H9 (cell line): ENCODE measurements at regions not wholly inside any gene's neighbourhood (a gene's known extent, or its start where the extent isn't known, plus 50 kb on each side); places are given as distances from the start of the nearest gene placed in this dataset.

ENCODE experiments used
- DNase-seq: peaks from one replicate; pipeline ENCODE4 v3.0.0-alpha.2; 2017
- H2AFZ ChIP-seq: one replicate; pipeline ENCODE4 v1.6.1; 2013; ENCODE audit warnings: mild to moderate bottlenecking, low read length, control low read depth, moderate library complexity
- H2AK5ac ChIP-seq: 2 replicates; pipeline ENCODE4 v1.6.1; 2013; ENCODE audit warnings: low read length, control low read depth, mixed read lengths; ENCODE audit not compliant: insufficient read length
- H2BK120ac ChIP-seq: one replicate; pipeline ENCODE4 v1.6.1; 2013; ENCODE audit warnings: low read depth, mild to moderate bottlenecking, low read length, control low read depth, inconsistent platforms; ENCODE audit not compliant: poor library complexity, severe bottlenecking
- H2BK12ac ChIP-seq: 2 replicates; pipeline ENCODE4 v1.6.1; 2013; ENCODE audit warnings: low read length, control low read depth, mixed read lengths, low read depth; ENCODE audit not compliant: insufficient read length
- H2BK15ac ChIP-seq: 2 replicates; pipeline ENCODE4 v1.6.1; 2013; ENCODE audit warnings: low read depth, low read length, control low read depth
- H2BK20ac ChIP-seq: one replicate; pipeline ENCODE4 v1.6.1; 2013; ENCODE audit warnings: low read depth, mild to moderate bottlenecking, low read length, control low read depth, inconsistent platforms; ENCODE audit not compliant: poor library complexity, severe bottlenecking
- H2BK5ac ChIP-seq: 2 replicates; pipeline ENCODE4 v1.6.1; 2013; ENCODE audit warnings: low read length, control low read depth, mixed read lengths; ENCODE audit not compliant: insufficient read length
- H3K14ac ChIP-seq: 2 replicates; pipeline ENCODE4 v1.6.1; 2013; ENCODE audit warnings: low read length, control low read depth; ENCODE audit not compliant: insufficient read depth
- H3K18ac ChIP-seq: 2 replicates; pipeline ENCODE4 v1.6.1; 2013; ENCODE audit warnings: low read depth, mild to moderate bottlenecking, mixed read lengths, low read length, control low read depth; ENCODE audit not compliant: insufficient read length
- H3K23ac ChIP-seq: 2 replicates; pipeline ENCODE4 v1.6.1; 2013; ENCODE audit warnings: low read length, control low read depth, mixed read lengths, low read depth; ENCODE audit not compliant: insufficient read length
- H3K23me2 ChIP-seq: 2 replicates; pipeline ENCODE4 v1.6.1; 2013; ENCODE audit warnings: low read depth, mild to moderate bottlenecking, mixed read lengths, low read length, control low read depth; ENCODE audit not compliant: insufficient read length, poor library complexity, severe bottlenecking
- H3K27ac ChIP-seq: 2 replicates; pipeline ENCODE4 v1.5.1; 2013; ENCODE audit warnings: low read length, control low read depth, mixed read lengths, low read depth; ENCODE audit not compliant: insufficient read length
- H3K27me3 ChIP-seq: 2 replicates; pipeline ENCODE4 v1.6.1; 2013; ENCODE audit warnings: low read length, control low read depth, inconsistent platforms; ENCODE audit not compliant: insufficient read depth
- H3K4ac ChIP-seq: 2 replicates; pipeline ENCODE4 v1.6.1; 2013; ENCODE audit warnings: low read depth, mild to moderate bottlenecking, control low read depth, inconsistent platforms, low read length, moderate library complexity
- H3K4me1 ChIP-seq: 2 replicates; pipeline ENCODE4 v1.6.1; 2013; ENCODE audit warnings: low read length, control low read depth, inconsistent platforms; ENCODE audit not compliant: insufficient read depth
- H3K4me2 ChIP-seq: 2 replicates; pipeline ENCODE4 v1.6.1; 2013; ENCODE audit warnings: low read length, control low read depth, mixed read lengths; ENCODE audit not compliant: insufficient read length, insufficient read depth
- H3K56ac ChIP-seq: 2 replicates; pipeline ENCODE4 v1.6.1; 2013; ENCODE audit warnings: low read depth, mild to moderate bottlenecking, mixed read lengths, low read length, control low read depth; ENCODE audit not compliant: insufficient read length
- H3K79me1 ChIP-seq: 2 replicates; pipeline ENCODE4 v1.6.1; 2013; ENCODE audit warnings: low read depth, mild to moderate bottlenecking, moderate library complexity, low read length, control low read depth, inconsistent platforms; ENCODE audit not compliant: insufficient read depth, poor library complexity, severe bottlenecking
- H3K79me2 ChIP-seq: 2 replicates; pipeline ENCODE4 v1.6.1; 2013; ENCODE audit warnings: low read length, control low read depth, inconsistent platforms; ENCODE audit not compliant: insufficient read depth
- H3K9ac ChIP-seq: 2 replicates; pipeline ENCODE4 v1.6.1; 2013; ENCODE audit warnings: low read length, control low read depth, mixed read lengths; ENCODE audit not compliant: insufficient read length; ENCODE audit errors: extremely low read depth
- H3K9me3 ChIP-seq: one replicate; pipeline ENCODE4 v1.6.1; 2013; ENCODE audit warnings: low read depth, low read length, inconsistent platforms; ENCODE audit not compliant: control insufficient read depth
- H3T11ph ChIP-seq: one replicate; pipeline ENCODE4 v1.6.1; 2013; ENCODE audit warnings: mild to moderate bottlenecking, low read length, control low read depth, inconsistent platforms
- H4K20me1 ChIP-seq: one replicate; pipeline ENCODE4 v1.6.1; 2013; ENCODE audit not compliant: control insufficient read depth, insufficient read length, insufficient read depth
- H4K5ac ChIP-seq: 2 replicates; pipeline ENCODE4 v1.6.1; 2013; ENCODE audit warnings: low read depth, mild to moderate bottlenecking, mixed read lengths, low read length, control low read depth; ENCODE audit not compliant: insufficient read length
- H4K8ac ChIP-seq: replicated peaks from 2 replicates; pipeline ENCODE4 v1.6.1; 2013; ENCODE audit warnings: low read length, control low read depth, mixed read lengths, low read depth; ENCODE audit not compliant: insufficient read length
- H4K91ac ChIP-seq: 2 replicates; pipeline ENCODE4 v1.6.1; 2013; ENCODE audit warnings: low read depth, mild to moderate bottlenecking, moderate library complexity, mixed read lengths, low read length, control low read depth; ENCODE audit not compliant: insufficient read length
- H3K27ac Mint-ChIP-seq, 3 experiments: 2 replicates in 2 of 3; 3 replicates in 1 of 3; pipeline ENCODE4 v1.8.0; 2020 to 2021; ENCODE audit warnings: mixed read lengths in 3 of 3, mild to moderate bottlenecking in 1 of 3, moderate library complexity in 1 of 3
- H3K27me3 Mint-ChIP-seq: 2 replicates; pipeline ENCODE4 v1.8.0; 2021; ENCODE audit warnings: low read depth, mild to moderate bottlenecking, moderate library complexity, mixed read lengths
- H3K36me3 Mint-ChIP-seq, 3 experiments: 2 replicates in 2 of 3; 3 replicates in 1 of 3; pipeline ENCODE4 v1.8.0; 2020 to 2021; ENCODE audit warnings: low read depth in 3 of 3, mixed read lengths in 3 of 3; ENCODE audit not compliant: insufficient read depth in 1 of 3
- H3K4me1 Mint-ChIP-seq, 2 experiments: 2 replicates each; pipeline ENCODE4 v1.8.0; 2020; ENCODE audit warnings: mixed read lengths in 2 of 2
- H3K4me3 Mint-ChIP-seq, 2 experiments: 2 replicates in 1 of 2; 3 replicates in 1 of 2; pipeline ENCODE4 v1.8.0; 2020 to 2021; ENCODE audit warnings: mild to moderate bottlenecking in 2 of 2, mixed read lengths in 2 of 2, moderate library complexity in 1 of 2
- H3K9me3 Mint-ChIP-seq, 2 experiments: 2 replicates in 1 of 2; 3 replicates in 1 of 2; pipeline ENCODE4 v1.8.0; 2020; ENCODE audit warnings: mild to moderate bottlenecking in 2 of 2, mixed read lengths in 2 of 2, moderate library complexity in 1 of 2
- CTCF ChIP-seq: fragments of 200-600 bp; sonication (generic); conservative IDR thresholded peaks from 3 replicates; pipeline ENCODE4 v1.8.0; 2021; ENCODE audit warnings: antibody characterized with exemption, mild to moderate bottlenecking
- WGBS: extraction: QIAGEN DNeasy Blood & Tissue Kit; methylation state at CpG from one replicate; pipeline ENCODE4 v1.1.7; 2013; ENCODE audit warnings: missing lambda C conversion rate, low lambda C conversion rate, mixed read lengths; ENCODE audit not compliant: insufficient read length; ENCODE audit errors: extremely low coverage; 5-methylcytosine and 5-hydroxymethylcytosine counted together

DNA sequence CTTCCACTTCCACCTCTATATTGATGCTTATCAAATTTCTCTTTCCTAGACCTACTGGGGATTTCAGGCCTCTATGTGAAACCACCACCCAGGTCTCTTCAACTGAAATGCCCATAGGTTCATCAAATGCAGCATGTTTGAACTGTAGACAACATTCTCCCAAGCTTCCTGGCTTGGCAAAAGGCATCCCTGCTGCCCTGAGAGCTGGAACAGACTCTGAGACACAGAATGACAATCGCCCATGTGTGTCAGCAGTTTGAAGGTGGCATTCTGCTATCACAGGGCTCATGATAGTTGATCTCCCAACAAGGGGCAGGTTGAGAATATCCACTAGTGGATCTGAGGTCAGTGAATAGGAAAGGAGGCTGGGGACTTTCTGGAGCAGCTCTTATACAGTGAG is 200.7 kb downstream of the RPLP1 start:
- TF ChIP-seq CTCF, result no peak
- no peak overlapping the region for H3K23ac ChIP-seq
- no peak overlapping the region for H3T11ph ChIP-seq
- no peak overlapping the region for H2BK120ac ChIP-seq
- no peak overlapping the region for H3K14ac ChIP-seq
- H3K4me3 Mint-ChIP-seq, result no peak overlapping the region
- no peak overlapping the region for H2AK5ac ChIP-seq
- H3K4me1 Mint-ChIP-seq, result peaks cover 19 to 21% of the 10 kb centered on the region in 2 experiments
- no peak overlapping the region for H3K56ac ChIP-seq
- H2BK5ac ChIP-seq, result no peak overlapping the region
- H2BK20ac ChIP-seq, result no peak overlapping the region
- H3K4me2 ChIP-seq, result no peak overlapping the region
- H2BK12ac ChIP-seq, result no peak overlapping the region
- no peak overlapping the region for H3K18ac ChIP-seq
- H3K36me3 Mint-ChIP-seq, result no peaks in the 10 kb centered on the region
- H2BK15ac ChIP-seq, result no peak overlapping the region
- peak; percentile 1 for DNase-seq
- H4K20me1 ChIP-seq, result no peaks in the 10 kb centered on the region
- H3K27ac Mint-ChIP-seq, result no peak overlapping the region
- peaks cover 11% of the 10 kb centered on the region; the same call in 1 of the 2 replicates for H3K4me1 ChIP-seq
- H3K9ac ChIP-seq, result no peak overlapping the region
- H3K9me3 Mint-ChIP-seq, result no peaks in the 10 kb centered on the region; a peak in 1 of 5 replicates
- H3K9me3 ChIP-seq, result no peaks in the 10 kb centered on the region
- H2AFZ ChIP-seq, result no peak overlapping the region
- WGBS, result no CpG with 5 or more reads among the region's 1 CpG
- H3K23me2 ChIP-seq, result no peaks in the 10 kb centered on the region
- no peaks in the 10 kb centered on the region for H3K79me2 ChIP-seq
- H4K5ac ChIP-seq, result no peak overlapping the region
- no peak overlapping the region for H3K27ac ChIP-seq
- H3K79me1 ChIP-seq, result no peaks in the 10 kb centered on the region
- H4K91ac ChIP-seq, result no peak overlapping the region
- no peak overlapping the region for H4K8ac ChIP-seq
- no peak overlapping the region for H3K4ac ChIP-seq
- peaks cover 13% of the 10 kb centered on the region for H3K27me3 Mint-ChIP-seq
- no peaks in the 10 kb centered on the region for H3K27me3 ChIP-seq
